ENCODE measurements at regions not wholly inside any gene's neighbourhood (a gene's known extent, or its start where the extent isn't known, plus 50 kb on each side); places are given as distances from the start of the nearest gene placed in this dataset.
A peak's percentile ranks its signal among the peaks of the same experiment; 100 is the strongest.

- no peak for TF ChIP-seq POLR2A (IDR thresholded peaks at IDR 0.05; ENCODE audit: borderline replicate concordance, extremely low read depth, insufficient read depth, insufficient read length)
- TF ChIP-seq EGR1 (IDR thresholded peaks at IDR 0.05; ENCODE audit: low read depth) = 0 out of 2 replicates have a peak, but pooled peaks have one; percentile 37
- peak; percentile 39 to 57 (median 50); a peak in 5 of 6 replicates for TF ChIP-seq CTCF (IDR thresholded peaks at IDR 0.05 in 2 of 3, conservative IDR thresholded peaks at IDR 0.05 in 1 of 3; ENCODE audit: borderline replicate concordance in 1 of 3, insufficient read depth in 1 of 3, low read depth in 2 of 3, low read length in 2 of 3)
- no peak for TF ChIP-seq EZH2phosphoT487 (IDR thresholded peaks at IDR 0.05; ENCODE audit: borderline replicate concordance)
- no peak for TF ChIP-seq POLR2AphosphoS5 (IDR thresholded peaks at IDR 0.05; ENCODE audit: low read depth, low read length)
- TF ChIP-seq, protein P1, sequence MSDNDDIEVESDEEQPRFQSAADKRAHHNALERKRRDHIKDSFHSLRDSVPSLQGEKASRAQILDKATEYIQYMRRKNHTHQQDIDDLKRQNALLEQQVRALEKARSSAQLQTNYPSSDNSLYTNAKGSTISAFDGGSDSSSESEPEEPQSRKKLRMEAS (IDR thresholded peaks at IDR 0.05) = peak; percentile 18; the same call in 1 of the 2 replicates
- no peak for TF ChIP-seq CEBPB (IDR thresholded peaks at IDR 0.05; ENCODE audit: low read depth)
These were observed 162.8 kb downstream of the FBXO8 start for GRCh38 chr4:174120446-174121295.
